HepG2 (cell line): ENCODE measurements at regions not wholly inside any gene's neighbourhood (a gene's known extent, or its start where the extent isn't known, plus 50 kb on each side); places are given as distances from the start of the nearest gene placed in this dataset.

Source experiments
- ATAC-seq: fragments of 200-7000 bp; cut with Tn5 transposase; 3 replicates; pipeline ENCODE4 v1.9.1; 2020; ENCODE audit warnings: mild to moderate bottlenecking, moderate library complexity
- BruUV-seq: library from RNA; stranded (reverse); fragments of 400-500 nt; replicated peaks from 2 replicates; lab custom pipeline; 2021; lab: Mats Ljungman, UMichigan
- CTCF ChIA-PET: fragments of 300-600 bp; formaldehyde crosslinking; extraction: SDS; loops from one replicate; lab custom pipeline; 2021; ENCODE audit warnings: low total read pairs, inconsistent platforms, low intra/inter-chr PET ratio; lab: Yijun Ruan, JAX
- POLR2A ChIA-PET: fragments of 350-600 bp; sonication (Branson Sonifier 250); formaldehyde crosslinking; loops from one replicate; lab custom pipeline; 2020; ENCODE audit warnings: antibody characterized with exemption, inconsistent platforms; lab: Yijun Ruan, JAX
- DNase-seq: peaks from one replicate; pipeline ENCODE4 v3.0.0-alpha.2; 2015; ENCODE audit warnings: low spot score
- FAIRE-seq: peaks from 3 replicates; lab custom pipeline; 2011; peaks lifted over from hg19 to GRCh38; lab: Jason Lieb, UNC
- H2AFZ ChIP-seq: one replicate; pipeline ENCODE4 v1.6.1; 2011; ENCODE audit warnings: low read length, inconsistent platforms
- H3K27ac ChIP-seq: fragments of 300-600 bp; 3 replicates; pipeline ENCODE4 v1.8.0; 2011; ENCODE audit warnings: mixed run types, mild to moderate bottlenecking, mixed read lengths, low read length, inconsistent platforms; ENCODE audit not compliant: insufficient read depth; ENCODE audit errors: extremely low read length
- H3K27me3 ChIP-seq, 2 experiments: fragments of 200-600 bp in 1 of 2; 2 replicates in 1 of 2; 3 replicates in 1 of 2; pipeline versions ENCODE4 v1.6.0 to v1.8.0; 2011; ENCODE audit warnings: low read length in 2 of 2, mild to moderate bottlenecking in 2 of 2, moderate library complexity in 2 of 2, inconsistent platforms in 1 of 2; ENCODE audit not compliant: insufficient read depth in 2 of 2, control insufficient read depth in 1 of 2
- H3K36me3 ChIP-seq, 2 experiments: fragments of 200-600 bp in 1 of 2; replicated peaks in 1 of 2; 2 replicates in 1 of 2; 3 replicates in 1 of 2; pipeline versions ENCODE4 v1.5.1 to v1.8.0; 2011; ENCODE audit warnings: low read length in 2 of 2, inconsistent platforms in 1 of 2; ENCODE audit not compliant: insufficient read depth in 2 of 2, control insufficient read depth in 1 of 2
- H3K4me1 ChIP-seq: 2 replicates; pipeline ENCODE4 v1.5.1; 2012; ENCODE audit warnings: low read length, inconsistent platforms; ENCODE audit not compliant: insufficient read depth
- H3K4me2 ChIP-seq: 2 replicates; pipeline ENCODE4 v1.6.0; 2011; ENCODE audit warnings: low read depth, low read length, inconsistent platforms
- H3K4me3 ChIP-seq, 3 experiments: fragments of 200-600 bp in 1 of 3; sonication (generic), shearing (Covaris generic) in 1 of 3; replicated peaks in 1 of 3; 2 replicates each; pipeline ENCODE4 v1.5.1; 2011 to 2016; ENCODE audit warnings: low read length in 3 of 3, inconsistent platforms in 2 of 3, low read depth in 2 of 3, mild to moderate bottlenecking in 2 of 3, control low read depth in 1 of 3, mixed read lengths in 1 of 3; ENCODE audit not compliant: insufficient read depth in 1 of 3
- H3K79me2 ChIP-seq: one replicate; pipeline ENCODE4 v1.6.1; 2011; ENCODE audit warnings: low read length, inconsistent platforms; ENCODE audit not compliant: insufficient read depth
- H3K9ac ChIP-seq: 2 replicates; pipeline ENCODE4 v1.6.0; 2011; ENCODE audit warnings: mild to moderate bottlenecking, low read depth, low read length, inconsistent platforms; ENCODE audit not compliant: insufficient read depth
- H3K9me3 ChIP-seq: 2 replicates; pipeline ENCODE4 v1.5.1; 2012; ENCODE audit warnings: mild to moderate bottlenecking, low read length
- H4K20me1 ChIP-seq: 2 replicates; pipeline ENCODE4 v1.6.0; 2011; ENCODE audit warnings: inconsistent platforms, mild to moderate bottlenecking, low read length, moderate library complexity; ENCODE audit not compliant: insufficient read depth
- CENPX ChIP-seq: sonication (generic); formaldehyde crosslinking; IDR thresholded peaks from 2 replicates; pipeline ENCODE4 v1.9.0; 2021; ENCODE audit warnings: mild to moderate bottlenecking, missing genetic modification reagents, moderate library complexity
- CHCHD3 ChIP-seq: sonication (generic); formaldehyde crosslinking; IDR thresholded peaks from 2 replicates; pipeline ENCODE4 v1.8.0; 2022; ENCODE audit warnings: mild to moderate bottlenecking, missing genetic modification reagents, moderate library complexity
- ETV6 ChIP-seq: sonication (generic); formaldehyde crosslinking; conservative IDR thresholded peaks from 2 replicates; pipeline ENCODE4 v1.4.0; 2020; ENCODE audit warnings: missing genetic modification reagents
- HOXA5 ChIP-seq: sonication (generic); formaldehyde crosslinking; IDR thresholded peaks from 2 replicates; pipeline ENCODE4 v1.4.0; 2020; ENCODE audit warnings: missing genetic modification reagents
- ISL2 ChIP-seq: sonication (generic); formaldehyde crosslinking; IDR thresholded peaks from 2 replicates; pipeline ENCODE4 v1.5.0; 2020; ENCODE audit warnings: missing genetic modification reagents
- KAT2B ChIP-seq: fragments of 150-350 bp; IDR thresholded peaks from 2 replicates; pipeline ENCODE4 v1.6.1; 2014; ENCODE audit warnings: low read depth, low read length, borderline replicate concordance
- NFE2L2 ChIP-seq: fragments of 150-350 bp; IDR thresholded peaks from 2 replicates; pipeline ENCODE4 v1.6.1; 2014; ENCODE audit warnings: low read length
- TBP ChIP-seq: sonication (generic); formaldehyde crosslinking; IDR thresholded peaks from 2 replicates; pipeline ENCODE4 v1.5.0; 2020; ENCODE audit warnings: missing genetic modification reagents
- ZNF33B ChIP-seq: sonication (generic); formaldehyde crosslinking; IDR thresholded peaks from 2 replicates; pipeline ENCODE4 v1.5.1; 2020; ENCODE audit warnings: mild to moderate bottlenecking, missing genetic modification reagents
- ZNF660 ChIP-seq: sonication (generic); formaldehyde crosslinking; IDR thresholded peaks from 2 replicates; pipeline ENCODE4 v1.5.1; 2020; ENCODE audit warnings: mild to moderate bottlenecking, low read depth, missing genetic modification reagents, borderline replicate concordance
- ZNF713 ChIP-seq: sonication (generic); formaldehyde crosslinking; IDR thresholded peaks from 2 replicates; pipeline ENCODE4 v1.4.0; 2020; ENCODE audit warnings: mild to moderate bottlenecking, missing genetic modification reagents
- WGBS: methylation state at CpG from one replicate; pipeline ENCODE4 v1.1.6; 2017; ENCODE audit warnings: low lambda C conversion rate; 5-methylcytosine and 5-hydroxymethylcytosine counted together
- in situ Hi-C: cut with HindIII; loops from 2 replicates; pipeline ENCODE4 v1.10.0; 2017; ENCODE audit warnings: low pct_unique_long_range_greater_than_20kb; ENCODE audit not compliant: extremely low pct_ligation_motif_present
- intact Hi-C: fragments of 100-400 bp; cut with micrococcal nuclease; formaldehyde crosslinking; loops from one replicate; pipeline ENCODE4 v1.10.0; 2022; ENCODE audit not compliant: unreplicated experiment
- TF ChIP-seq, protein P1 (sequence below): sonication (generic); formaldehyde crosslinking; IDR thresholded peaks from 2 replicates; pipeline ENCODE4 v1.4.0; 2020; ENCODE audit warnings: mild to moderate bottlenecking, missing genetic modification reagents
- TF ChIP-seq, protein P2 (sequence below): IDR thresholded peaks from 2 replicates; pipeline ENCODE4 v1.6.1; 2012; ENCODE audit warnings: inconsistent platforms
- TF ChIP-seq, protein P3 (sequence below): IDR thresholded peaks from 2 replicates; pipeline ENCODE4 v1.6.1; 2018; ENCODE audit warnings: missing genetic modification reagents
- TF ChIP-seq, protein P4 (sequence below), 2 experiments: sonication (generic) in 1 of 2; formaldehyde crosslinking in 1 of 2; IDR thresholded peaks; 2 replicates each; pipeline versions ENCODE4 v1.4.0 to v1.6.1; 2018 to 2020; ENCODE audit warnings: missing genetic modification reagents in 2 of 2, borderline replicate concordance in 1 of 2, low read depth in 1 of 2, mild to moderate bottlenecking in 1 of 2, missing biosample characterization in 1 of 2

DNA sequence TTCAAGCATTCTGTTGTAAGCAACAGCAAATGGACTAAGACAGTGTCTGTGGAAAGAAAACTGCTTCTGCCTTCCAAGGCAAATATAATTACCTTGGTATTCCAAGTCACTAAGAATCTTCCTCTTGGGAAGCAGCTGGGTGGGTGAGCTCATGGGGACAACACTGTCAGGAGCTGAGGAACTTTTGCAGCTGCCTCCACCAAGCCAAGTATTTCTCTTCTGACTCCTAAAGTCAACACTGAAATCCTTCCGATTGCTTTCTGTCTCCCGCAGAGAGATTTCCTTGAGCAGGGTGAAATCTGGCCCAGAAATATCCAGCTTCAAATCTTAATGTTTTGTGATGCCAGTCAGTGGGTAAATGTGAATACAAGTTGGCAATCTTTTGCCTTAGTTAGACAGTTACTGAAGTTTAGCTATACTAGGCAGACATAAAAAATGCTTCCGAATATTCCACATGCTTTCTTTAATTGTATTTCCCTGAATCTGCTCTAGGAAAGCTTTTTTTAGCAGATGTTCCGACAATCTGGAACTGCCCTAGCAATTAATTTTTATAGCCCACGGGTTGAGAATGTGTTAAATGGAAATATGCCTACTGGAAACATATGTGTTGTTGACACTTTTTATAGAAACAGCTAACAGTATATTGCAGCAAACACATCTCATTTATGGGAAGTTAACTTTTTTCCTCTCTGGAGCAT lies 369.9 kb upstream of the DAB2 start (continued):
- TF ChIP-seq, protein P1, sequence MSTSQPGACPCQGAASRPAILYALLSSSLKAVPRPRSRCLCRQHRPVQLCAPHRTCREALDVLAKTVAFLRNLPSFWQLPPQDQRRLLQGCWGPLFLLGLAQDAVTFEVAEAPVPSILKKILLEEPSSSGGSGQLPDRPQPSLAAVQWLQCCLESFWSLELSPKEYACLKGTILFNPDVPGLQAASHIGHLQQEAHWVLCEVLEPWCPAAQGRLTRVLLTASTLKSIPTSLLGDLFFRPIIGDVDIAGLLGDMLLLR (CRISPR knock-in tag), result no peak
- TF ChIP-seq ZNF713 (CRISPR knock-in tag), result no peak
- no peak for TF ChIP-seq TBP (CRISPR knock-in tag)

DNA sequence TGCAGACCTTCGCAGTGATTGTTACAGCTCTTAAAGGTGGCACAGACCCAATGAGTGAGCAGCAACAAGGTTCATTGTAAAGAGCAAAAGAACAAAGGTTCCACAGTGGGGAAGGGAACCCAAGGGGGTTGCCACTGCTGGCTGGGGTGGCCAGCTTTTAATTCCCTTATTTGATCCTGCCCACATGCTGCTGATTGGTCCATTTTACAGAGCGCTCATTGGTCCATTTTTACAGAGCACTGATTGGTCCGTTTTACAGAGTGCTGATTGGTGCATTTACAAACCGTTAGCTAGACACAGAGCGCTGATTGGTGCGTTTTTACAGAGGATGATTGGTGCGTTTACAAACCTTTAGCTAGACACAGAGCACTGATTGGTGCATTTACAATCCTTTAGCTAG lies 360.6 kb upstream of the DAB2 start:
- Histone ChIP-seq H3K9ac (no peak overlapping the region), H3K27ac (no peak overlapping the region), H3K27me3 (no peaks in the 10 kb centered on the region), H3K4me2 (no peak overlapping the region), H3K4me1 (no peaks in the 10 kb centered on the region), H3K4me3 (no peak overlapping the region), H3K9me3 (no peaks in the 10 kb centered on the region; the same call in 1 of the 2 replicates), H2AFZ (no peak overlapping the region), H4K20me1 (no peaks in the 10 kb centered on the region), H3K79me2 (no peaks in the 10 kb centered on the region), H3K36me3 (no peaks in the 10 kb centered on the region)
- ChIA-PET POLR2A (no interaction called here), CTCF (no interaction called here)
- intact Hi-C loops (no loop called here), in situ Hi-C loops (no loop called here)
- BruUV-seq, result no TSS peak
- WGBS, result 28% methylated on average over 7 of the region's 7 CpGs
- no peak for FAIRE-seq
- ATAC-seq, result no peak
- DNase-seq, result no peak
- TF ChIP-seq ISL2 (CRISPR knock-in tag), result no peak
- TF ChIP-seq, protein P1 (CRISPR knock-in tag), result no peak
- TF ChIP-seq CENPX, result no peak
- TF ChIP-seq NFE2L2, result no peak
- TF ChIP-seq ETV6 (CRISPR knock-in tag), result no peak
- no peak for TF ChIP-seq ZNF33B (CRISPR knock-in tag)
- TF ChIP-seq ZNF660 (CRISPR knock-in tag), result no peak
- TF ChIP-seq, protein P2, sequence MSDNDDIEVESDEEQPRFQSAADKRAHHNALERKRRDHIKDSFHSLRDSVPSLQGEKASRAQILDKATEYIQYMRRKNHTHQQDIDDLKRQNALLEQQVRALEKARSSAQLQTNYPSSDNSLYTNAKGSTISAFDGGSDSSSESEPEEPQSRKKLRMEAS, result no peak
- no peak for TF ChIP-seq KAT2B
- TF ChIP-seq HOXA5 (CRISPR knock-in tag), result no peak
- TF ChIP-seq CHCHD3 (CRISPR knock-in tag), result no peak
- TF ChIP-seq, protein P3, sequence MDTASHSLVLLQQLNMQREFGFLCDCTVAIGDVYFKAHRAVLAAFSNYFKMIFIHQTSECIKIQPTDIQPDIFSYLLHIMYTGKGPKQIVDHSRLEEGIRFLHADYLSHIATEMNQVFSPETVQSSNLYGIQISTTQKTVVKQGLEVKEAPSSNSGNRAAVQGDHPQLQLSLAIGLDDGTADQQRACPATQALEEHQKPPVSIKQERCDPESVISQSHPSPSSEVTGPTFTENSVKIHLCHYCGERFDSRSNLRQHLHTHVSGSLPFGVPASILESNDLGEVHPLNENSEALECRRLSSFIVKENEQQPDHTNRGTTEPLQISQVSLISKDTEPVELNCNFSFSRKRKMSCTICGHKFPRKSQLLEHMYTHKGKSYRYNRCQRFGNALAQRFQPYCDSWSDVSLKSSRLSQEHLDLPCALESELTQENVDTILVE, result no peak
- TF ChIP-seq, protein P4, sequence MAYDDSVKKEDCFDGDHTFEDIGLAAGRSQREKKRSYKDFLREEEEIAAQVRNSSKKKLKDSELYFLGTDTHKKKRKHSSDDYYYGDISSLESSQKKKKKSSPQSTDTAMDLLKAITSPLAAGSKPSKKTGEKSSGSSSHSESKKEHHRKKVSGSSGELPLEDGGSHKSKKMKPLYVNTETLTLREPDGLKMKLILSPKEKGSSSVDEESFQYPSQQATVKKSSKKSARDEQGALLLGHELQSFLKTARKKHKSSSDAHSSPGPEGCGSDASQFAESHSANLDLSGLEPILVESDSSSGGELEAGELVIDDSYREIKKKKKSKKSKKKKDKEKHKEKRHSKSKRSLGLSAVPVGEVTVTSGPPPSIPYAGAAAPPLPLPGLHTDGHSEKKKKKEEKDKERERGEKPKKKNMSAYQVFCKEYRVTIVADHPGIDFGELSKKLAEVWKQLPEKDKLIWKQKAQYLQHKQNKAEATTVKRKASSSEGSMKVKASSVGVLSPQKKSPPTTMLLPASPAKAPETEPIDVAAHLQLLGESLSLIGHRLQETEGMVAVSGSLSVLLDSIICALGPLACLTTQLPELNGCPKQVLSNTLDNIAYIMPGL (CRISPR knock-in tag; IDR thresholded peaks at IDR 0.05; ENCODE audit: borderline replicate concordance in 1 of 2, low read depth in 1 of 2), result no peak
